Stomach smooth muscle (tissue), 2 donors: ENCODE measurements at regions not wholly inside any gene's neighbourhood (a gene's known extent, or its start where the extent isn't known, plus 50 kb on each side); places are given as distances from the start of the nearest gene placed in this dataset.

Experiments
- H3K27ac ChIP-seq: one replicate; pipeline ENCODE4 v1.7.0; 2013; ENCODE audit warnings: mild to moderate bottlenecking, low read length, inconsistent platforms
- H3K27me3 ChIP-seq, 2 donors: one replicate each; pipeline ENCODE4 v1.7.0; 2013; ENCODE audit warnings: low read length in 2 of 2; ENCODE audit not compliant: insufficient read depth in 2 of 2, control insufficient read depth in 1 of 2
- H3K36me3 ChIP-seq, 2 donors: one replicate each; pipeline ENCODE4 v1.7.0; 2013; ENCODE audit warnings: low read length in 2 of 2; ENCODE audit not compliant: control insufficient read depth in 2 of 2, insufficient read depth in 2 of 2
- H3K4me1 ChIP-seq: one replicate; pipeline ENCODE4 v1.7.0; 2013; ENCODE audit warnings: low read length; ENCODE audit not compliant: control insufficient read depth, insufficient read depth
- H3K4me3 ChIP-seq, 2 donors: one replicate each; pipeline ENCODE4 v1.7.0; 2013; ENCODE audit warnings: low read length in 2 of 2
- H3K9ac ChIP-seq, 2 donors: one replicate each; pipeline ENCODE4 v1.7.0; 2013; ENCODE audit warnings: low read length in 2 of 2, mild to moderate bottlenecking in 1 of 2
- H3K9me3 ChIP-seq, 2 donors: one replicate each; pipeline ENCODE4 v1.7.0; 2013; ENCODE audit warnings: low read length in 2 of 2; ENCODE audit not compliant: control insufficient read depth in 2 of 2
- donor health status: healthy.
- donor health status: Pancreatic carcinoma.

DNA sequence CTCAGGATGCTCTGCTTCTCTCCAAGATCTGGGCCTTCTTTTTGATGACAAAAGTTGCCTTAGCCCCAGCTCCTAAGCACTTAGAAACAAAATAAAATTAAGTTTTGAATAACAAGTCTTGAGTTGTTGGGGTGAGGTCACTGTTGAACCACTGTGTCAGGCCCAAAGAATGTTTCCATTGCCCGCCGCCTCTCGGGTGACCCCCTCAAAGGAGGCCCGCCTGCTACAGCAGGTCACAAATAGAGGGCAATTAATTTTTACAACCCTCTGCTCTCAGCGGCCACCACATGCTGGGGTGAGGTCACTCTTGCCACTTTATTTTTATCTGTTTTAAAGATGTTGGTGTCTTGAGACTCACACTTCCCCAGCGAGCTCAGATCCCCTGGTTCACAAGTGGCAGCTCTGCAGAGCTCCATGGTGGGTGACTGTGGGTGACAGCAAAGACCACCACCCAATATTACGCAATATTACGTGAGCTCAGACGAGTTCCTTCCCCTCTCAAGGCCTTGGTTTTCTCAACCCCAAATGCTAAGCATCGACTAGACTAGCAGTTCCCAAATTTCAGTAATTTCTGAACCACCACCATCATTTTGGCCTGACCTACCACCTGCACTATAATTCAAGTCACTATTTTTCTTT, 247.7 kb upstream of the PMEPA1 start:
- H3K36me3 ChIP-seq = no peaks in the 10 kb centered on the region
- H3K9ac ChIP-seq = no peak overlapping the region
- H3K4me3 ChIP-seq = no peak overlapping the region
- H3K4me1 ChIP-seq = peaks cover 20% of the 10 kb centered on the region
- H3K27me3 ChIP-seq = no peaks in the 10 kb centered on the region
- no peak overlapping the region for H3K27ac ChIP-seq
- no peaks in the 10 kb centered on the region for H3K9me3 ChIP-seq

DNA sequence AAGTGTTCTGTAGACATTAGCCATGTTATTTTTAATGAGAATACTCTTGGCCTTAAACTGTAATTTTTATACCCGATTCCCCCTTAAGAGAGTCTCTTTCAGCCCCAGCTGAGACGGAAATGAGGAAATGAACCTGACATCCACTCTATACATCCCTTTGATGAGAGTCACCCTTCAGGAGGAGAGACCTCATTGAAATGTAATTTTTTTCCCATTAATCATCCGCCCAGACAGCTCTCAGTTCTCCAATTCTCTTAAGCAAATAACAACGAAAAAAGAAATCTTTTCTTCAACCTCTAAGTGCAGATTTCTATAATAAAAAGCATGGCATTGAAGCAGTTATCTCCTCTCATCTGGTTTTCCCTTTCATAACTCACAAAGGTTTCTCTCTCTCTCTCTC, 243.8 kb upstream of the PMEPA1 start:
- Histone ChIP-seq H3K4me3 (no peak overlapping the region), H3K27ac (no peak overlapping the region), H3K9me3 (no peaks in the 10 kb centered on the region), H3K36me3 (no peaks in the 10 kb centered on the region), H3K4me1 (peaks cover 2% of the 10 kb centered on the region), H3K9ac (no peak overlapping the region), H3K27me3 (no peaks in the 10 kb centered on the region)

DNA sequence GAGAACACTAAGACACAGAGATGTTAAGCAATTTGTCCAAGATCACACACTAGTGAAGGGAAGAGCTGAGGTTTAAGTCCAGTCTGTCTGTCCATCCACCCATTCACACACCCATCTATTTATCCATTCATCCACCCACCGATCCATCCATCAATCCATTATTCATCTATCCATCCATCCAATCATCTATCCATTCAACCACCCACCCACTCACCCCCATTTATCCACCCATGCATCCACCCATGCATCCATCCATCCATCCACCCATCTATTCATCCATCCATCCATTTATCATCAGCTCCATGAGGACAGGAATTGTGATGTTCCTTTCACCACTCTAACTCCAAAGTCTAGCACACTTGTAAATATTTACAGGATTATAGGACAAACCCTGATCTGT, 242.3 kb upstream of the PMEPA1 start:
- Histone ChIP-seq H3K4me1 (peaks cover 5% of the 10 kb centered on the region), H3K27ac (no peak overlapping the region), H3K9ac (no peak overlapping the region), H3K9me3 (no peaks in the 10 kb centered on the region), H3K4me3 (no peak overlapping the region), H3K36me3 (no peaks in the 10 kb centered on the region), H3K27me3 (no peaks in the 10 kb centered on the region)

DNA sequence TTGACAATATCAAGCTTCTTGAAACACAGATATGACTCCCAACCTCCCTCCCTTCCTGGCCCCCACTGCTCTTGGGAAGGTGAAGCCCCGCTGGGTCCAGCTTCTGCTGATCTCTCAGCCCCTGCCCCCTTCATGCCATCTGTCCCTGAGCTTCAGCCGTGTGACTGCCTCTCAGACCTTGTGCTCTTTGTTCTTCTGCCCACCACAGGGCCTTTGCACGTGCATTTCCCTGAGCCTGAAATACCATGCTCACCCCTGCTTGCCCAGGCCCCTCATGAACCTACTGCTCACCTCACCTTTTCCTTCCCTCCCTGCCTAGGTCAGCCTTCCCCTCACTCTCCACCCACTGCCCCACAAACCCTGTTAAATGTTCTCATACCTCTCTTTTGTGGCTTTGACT, 241.7 kb upstream of the PMEPA1 start:
- peaks cover 5% of the 10 kb centered on the region for H3K4me1 ChIP-seq
- H3K27ac ChIP-seq = no peak overlapping the region
- H3K36me3 ChIP-seq = no peaks in the 10 kb centered on the region
- H3K4me3 ChIP-seq = no peak overlapping the region
- no peak overlapping the region for H3K9ac ChIP-seq
- H3K9me3 ChIP-seq = no peaks in the 10 kb centered on the region
- H3K27me3 ChIP-seq = no peaks in the 10 kb centered on the region

DNA sequence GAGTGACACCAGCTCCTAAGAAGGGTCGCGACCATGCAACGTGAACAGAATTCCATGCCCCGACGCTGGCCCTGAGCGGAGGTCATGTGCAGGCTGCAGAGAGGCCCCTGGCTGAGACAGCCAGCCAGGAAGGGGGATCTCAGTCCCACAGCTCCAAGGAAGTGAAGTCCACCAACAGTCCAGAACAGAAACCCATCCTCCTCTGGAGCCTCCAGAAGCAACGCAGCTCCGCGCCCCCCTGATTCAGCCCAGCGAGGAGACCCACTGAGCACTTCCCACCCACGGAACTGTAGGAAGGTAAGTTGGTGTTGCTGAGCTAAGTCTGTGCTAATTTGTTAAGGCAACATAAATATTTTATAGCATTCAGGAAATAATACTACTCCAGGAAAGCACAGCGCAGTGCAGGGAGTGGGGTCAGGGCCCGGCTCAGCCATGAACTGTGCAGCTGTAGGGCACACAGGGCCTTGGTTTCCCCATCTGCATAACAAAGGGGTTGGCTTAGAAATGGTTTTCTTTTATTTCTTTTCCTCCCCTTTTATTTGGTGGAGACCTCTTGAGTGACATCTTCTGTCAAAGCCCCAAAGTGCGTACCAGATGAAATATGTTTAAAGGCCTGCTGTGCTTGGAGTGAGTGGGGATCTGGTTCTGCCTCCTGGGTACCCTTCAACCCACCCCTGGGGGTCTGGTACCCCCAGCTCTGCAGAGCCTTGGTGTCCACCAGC, 241.1 kb upstream of the PMEPA1 start:
- Histone ChIP-seq H3K9ac (no peak overlapping the region), H3K9me3 (no peaks in the 10 kb centered on the region), H3K4me1 (peaks cover 5% of the 10 kb centered on the region), H3K36me3 (no peaks in the 10 kb centered on the region), H3K27ac (no peak overlapping the region), H3K27me3 (no peaks in the 10 kb centered on the region), H3K4me3 (no peak overlapping the region)

DNA sequence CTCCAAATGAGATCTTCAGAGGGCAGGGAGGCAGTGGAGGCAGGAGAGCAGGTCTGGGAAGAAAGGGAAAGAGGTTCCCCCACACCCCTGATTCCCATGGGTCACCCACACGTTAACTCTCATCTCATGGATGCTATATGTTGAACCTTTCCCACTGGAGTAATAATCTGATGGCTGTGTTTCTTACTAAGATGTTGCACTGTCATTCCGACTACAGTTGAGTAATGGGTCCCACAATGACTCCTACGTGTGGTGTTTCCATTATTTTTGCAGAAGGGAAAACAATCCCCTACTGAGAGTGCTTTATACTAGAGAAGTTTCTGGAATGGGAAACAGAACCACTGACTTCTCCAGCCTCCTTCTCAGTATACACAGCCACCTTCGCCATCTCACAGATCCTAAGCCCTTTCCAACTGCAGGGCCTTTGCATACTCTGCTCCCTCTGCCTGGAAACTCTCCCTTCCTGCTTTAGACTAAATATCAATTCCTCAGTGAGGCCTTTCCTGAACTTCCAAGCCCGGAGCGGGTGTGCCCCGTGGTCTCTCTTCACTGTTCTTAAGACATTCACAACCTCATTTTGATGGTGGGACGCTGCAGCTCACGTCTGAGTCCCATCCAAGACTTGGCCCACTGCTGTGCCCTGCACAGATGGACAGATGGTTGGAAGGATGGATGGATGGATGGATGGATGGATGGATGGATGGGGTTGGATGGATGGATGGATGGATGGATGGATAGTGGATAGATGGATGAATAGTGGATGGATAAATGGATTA, 238.6 kb upstream of the PMEPA1 start:
- Histone ChIP-seq H3K4me3 (no peak overlapping the region), H3K27ac (no peak overlapping the region), H3K36me3 (no peaks in the 10 kb centered on the region), H3K9me3 (no peaks in the 10 kb centered on the region), H3K9ac (no peak overlapping the region), H3K4me1 (peaks cover 5% of the 10 kb centered on the region), H3K27me3 (no peaks in the 10 kb centered on the region)

DNA sequence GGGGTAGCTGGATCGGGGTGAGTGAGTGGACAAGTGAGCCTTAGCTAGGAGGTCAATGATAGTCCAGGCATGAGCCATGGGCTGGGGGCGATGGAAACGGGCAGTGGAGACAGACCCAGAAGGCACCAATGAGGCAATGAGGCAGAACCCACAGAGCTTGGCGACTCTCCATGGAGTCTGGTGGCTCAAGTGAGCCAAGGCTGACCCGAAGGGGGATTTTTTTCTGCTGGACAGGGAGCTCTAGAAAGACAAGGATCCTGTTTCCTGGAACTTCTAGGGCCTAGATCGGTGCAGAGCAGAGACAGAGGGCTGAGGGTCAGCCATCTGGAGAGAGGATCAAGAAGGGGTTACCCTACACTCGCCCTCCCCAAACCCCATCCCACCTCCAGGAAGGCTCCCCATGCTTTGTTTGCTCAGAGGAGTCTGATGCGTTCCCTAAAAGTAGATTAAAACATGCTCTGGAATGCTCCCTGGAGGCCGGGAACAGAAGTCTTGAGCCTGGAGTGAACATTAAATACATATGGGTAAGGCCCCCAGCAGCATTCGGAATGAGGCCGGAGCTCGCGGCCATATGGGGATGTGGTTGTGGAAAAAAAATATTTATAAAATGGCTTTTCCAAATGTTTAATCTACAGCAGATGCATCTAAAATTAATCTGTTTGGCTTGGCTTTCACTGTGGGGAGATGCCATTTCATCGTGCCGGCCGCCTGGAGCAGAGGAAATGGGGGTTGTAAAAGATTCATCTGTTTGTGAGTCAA, 237.8 kb upstream of the PMEPA1 start:
- H3K9me3 ChIP-seq = no peaks in the 10 kb centered on the region
- no peak overlapping the region for H3K27ac ChIP-seq
- peaks cover 5% of the 10 kb centered on the region for H3K4me1 ChIP-seq
- H3K36me3 ChIP-seq = no peaks in the 10 kb centered on the region
- H3K9ac ChIP-seq = no peak overlapping the region
- H3K27me3 ChIP-seq = no peaks in the 10 kb centered on the region
- no peak overlapping the region for H3K4me3 ChIP-seq

DNA sequence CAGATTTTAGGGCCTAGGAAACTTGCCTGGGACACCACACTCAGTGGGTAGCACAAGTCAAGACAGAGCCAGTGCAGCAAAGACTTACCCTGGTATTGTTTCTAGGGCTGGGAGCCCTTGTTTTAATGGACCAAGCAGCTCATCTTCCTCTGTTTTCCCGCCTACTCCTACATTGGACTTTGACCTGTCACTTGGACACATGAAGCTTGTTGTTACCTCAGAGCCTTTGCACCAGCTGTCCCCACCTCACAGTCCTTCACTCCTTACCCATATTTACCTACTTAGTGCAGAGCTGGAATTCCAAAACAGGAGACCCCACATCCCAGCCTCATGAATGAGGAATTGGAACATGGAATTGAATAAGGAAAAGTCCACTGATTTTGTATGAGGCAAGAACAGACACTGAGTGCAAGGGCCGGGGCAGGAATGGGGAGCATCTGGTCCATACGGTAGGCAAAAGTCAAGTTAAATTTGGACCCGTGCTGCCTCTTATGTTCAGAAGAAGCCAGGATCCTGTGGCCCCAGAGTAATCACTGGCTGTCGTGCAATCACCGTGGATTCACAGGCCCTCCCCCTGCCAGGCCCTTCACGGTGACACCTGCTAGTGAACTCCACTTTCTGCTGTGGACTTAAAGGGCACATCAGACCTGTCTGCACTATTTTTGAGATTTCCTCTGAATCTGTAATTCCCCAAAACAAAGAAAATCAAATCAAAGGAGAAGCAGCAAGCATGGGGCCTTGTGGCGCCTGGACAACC, 236.9 kb upstream of the PMEPA1 start:
- no peak overlapping the region for H3K9ac ChIP-seq
- no peak overlapping the region for H3K27ac ChIP-seq

DNA sequence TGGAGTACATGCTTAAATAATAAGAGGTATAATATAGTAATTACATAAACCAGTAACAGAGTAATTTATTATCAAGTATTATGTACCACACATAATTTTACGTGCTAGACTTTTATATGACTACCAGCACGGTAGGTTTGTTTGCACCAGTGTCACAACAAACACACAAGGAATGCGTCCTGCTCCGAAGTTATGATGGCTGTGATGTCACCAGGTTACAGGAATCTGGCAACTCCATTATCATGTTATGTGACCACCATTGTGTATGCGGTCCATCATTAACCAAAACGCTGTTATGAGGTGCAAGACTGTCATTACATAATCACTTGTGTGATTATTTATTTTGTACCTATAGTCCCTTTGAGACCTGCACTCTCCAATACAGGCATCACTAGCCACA, 235.2 kb upstream of the PMEPA1 start:
- Histone ChIP-seq H3K9me3 (no peaks in the 10 kb centered on the region), H3K4me3 (no peak overlapping the region), H3K9ac (no peak overlapping the region), H3K27ac (no peak overlapping the region), H3K27me3 (no peaks in the 10 kb centered on the region), H3K4me1 (peaks cover 5% of the 10 kb centered on the region), H3K36me3 (no peaks in the 10 kb centered on the region)

More for the DNA sequence above, 236.9 kb upstream of the PMEPA1 start:
- no peak overlapping the region for H3K4me3 ChIP-seq
- peaks cover 5% of the 10 kb centered on the region for H3K4me1 ChIP-seq
- no peaks in the 10 kb centered on the region for H3K9me3 ChIP-seq
- H3K36me3 ChIP-seq = no peaks in the 10 kb centered on the region
- no peaks in the 10 kb centered on the region for H3K27me3 ChIP-seq

DNA sequence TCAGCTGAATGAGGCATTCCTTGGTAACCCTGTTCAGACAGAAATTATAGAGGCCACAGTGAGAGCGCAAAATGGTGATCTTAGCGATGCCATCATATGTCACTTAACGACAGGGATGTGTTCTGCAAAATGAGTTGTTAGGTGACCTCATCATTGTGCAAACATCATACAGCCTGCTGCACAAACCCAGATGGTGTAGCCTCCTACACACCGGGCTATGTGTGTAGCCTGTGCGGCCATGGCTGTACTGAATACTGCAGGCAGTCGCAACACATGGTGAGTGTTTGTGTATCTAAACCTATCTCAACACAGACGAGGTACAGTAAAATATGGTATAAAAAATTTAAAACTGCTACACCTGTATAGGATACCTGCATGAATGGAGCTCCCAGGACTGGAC, 234.1 kb upstream of the PMEPA1 start:
- Histone ChIP-seq H3K27me3 (no peaks in the 10 kb centered on the region), H3K4me1 (peaks cover 5% of the 10 kb centered on the region), H3K9me3 (no peaks in the 10 kb centered on the region), H3K9ac (no peak overlapping the region), H3K27ac (no peak overlapping the region), H3K4me3 (no peak overlapping the region), H3K36me3 (no peaks in the 10 kb centered on the region)
